ENCODE measurements at regions not wholly inside any gene's neighbourhood (a gene's known extent, or its start where the extent isn't known, plus 50 kb on each side); places are given as distances from the start of the nearest gene placed in this dataset.

- Histone ChIP-seq H3K36me3 (ENCODE audit: control insufficient read depth, insufficient read depth, low read length) (no peaks in the 10 kb centered on the region), H3K27ac (ENCODE audit: insufficient read depth, low read length, poor library complexity, severe bottlenecking) (no peak overlapping the region), H3K27me3 (ENCODE audit: control insufficient read depth, insufficient read depth, low read length) (no peaks in the 10 kb centered on the region), H3K9me3 (ENCODE audit: control insufficient read depth in 2 of 2, low read length in 2 of 2) (no peaks in the 10 kb centered on the region), H3K4me1 (ENCODE audit: control insufficient read depth, insufficient read depth, low read length, poor library complexity, severe bottlenecking) (peaks cover 17% of the 10 kb centered on the region), H3K4me3 (ENCODE audit: low read depth, low read length) (no peak overlapping the region)
- Mint-ChIP-seq H3K4me1 (peaks cover 14 to 39% (median 26%) of the 10 kb centered on the region in 4 donors), H3K27me3 (no peaks in the 10 kb centered on the region), H3K9me3 (no peaks in the 10 kb centered on the region), H3K4me3 (no peak overlapping the region), H3K27ac (peak overlapping the region in 1 of 3 donors; percentile 44), H3K36me3 (no peaks in the 10 kb centered on the region)
- ATAC-seq (ENCODE audit: low read depth in 2 of 2) (no peak), DNase-seq (no peak)
Observed at GRCh38 chr3:72340056-72340455, 508.2 kb downstream of the SHQ1 start.

- Mint-ChIP-seq H3K4me3 (no peak overlapping the region), H3K27me3 (no peaks in the 10 kb centered on the region), H3K36me3 (no peaks in the 10 kb centered on the region), H3K9me3 (no peaks in the 10 kb centered on the region), H3K4me1 (peaks cover 14 to 35% (median 23%) of the 10 kb centered on the region in 4 donors), H3K27ac (no peak overlapping the region)
- no peaks in the 10 kb centered on the region for H3K36me3 ChIP-seq (ENCODE audit: control insufficient read depth, insufficient read depth, low read length)
- no peak overlapping the region for H3K27ac ChIP-seq (ENCODE audit: insufficient read depth, low read length, poor library complexity, severe bottlenecking)
- no peak overlapping the region for H3K4me3 ChIP-seq (ENCODE audit: low read depth, low read length)
- DNase-seq, result no peak
- no peak for ATAC-seq (ENCODE audit: low read depth in 2 of 2)
- H3K4me1 ChIP-seq (ENCODE audit: control insufficient read depth, insufficient read depth, low read length, poor library complexity, severe bottlenecking), result peaks cover 13% of the 10 kb centered on the region
- H3K9me3 ChIP-seq (ENCODE audit: control insufficient read depth in 2 of 2, low read length in 2 of 2), result no peaks in the 10 kb centered on the region
- no peaks in the 10 kb centered on the region for H3K27me3 ChIP-seq (ENCODE audit: control insufficient read depth, insufficient read depth, low read length)
Observed at GRCh38 chr3:72339670-72340030, 508.6 kb downstream of the SHQ1 start.

- peak; percentile 16 to 35 for ATAC-seq (ENCODE audit: low read depth in 2 of 2)
- DNase-seq, result no peak
- no peaks in the 10 kb centered on the region for H3K27me3 ChIP-seq (ENCODE audit: control insufficient read depth, insufficient read depth, low read length)
- no peaks in the 10 kb centered on the region for H3K9me3 ChIP-seq (ENCODE audit: control insufficient read depth in 2 of 2, low read length in 2 of 2)
- Mint-ChIP-seq H3K4me3 (no peak overlapping the region), H3K4me1 (peaks cover 13 to 30% (median 19%) of the 10 kb centered on the region in 4 donors), H3K9me3 (no peaks in the 10 kb centered on the region), H3K27me3 (no peaks in the 10 kb centered on the region), H3K27ac (no peak overlapping the region), H3K36me3 (no peaks in the 10 kb centered on the region)
- H3K4me3 ChIP-seq (ENCODE audit: low read depth, low read length), result no peak overlapping the region
- no peaks in the 10 kb centered on the region for H3K36me3 ChIP-seq (ENCODE audit: control insufficient read depth, insufficient read depth, low read length)
- H3K27ac ChIP-seq (ENCODE audit: insufficient read depth, low read length, poor library complexity, severe bottlenecking), result no peak overlapping the region
- peaks cover 7% of the 10 kb centered on the region for H3K4me1 ChIP-seq (ENCODE audit: control insufficient read depth, insufficient read depth, low read length, poor library complexity, severe bottlenecking)
Observed at GRCh38 chr3:72338942-72339669, 509.1 kb downstream of the SHQ1 start.

- Mint-ChIP-seq H3K4me1 (peaks cover 8 to 22% (median 11%) of the 10 kb centered on the region in 4 donors), H3K27ac (no peak overlapping the region), H3K9me3 (no peaks in the 10 kb centered on the region), H3K36me3 (no peaks in the 10 kb centered on the region), H3K27me3 (no peaks in the 10 kb centered on the region), H3K4me3 (no peak overlapping the region)
- no peak overlapping the region for H3K27ac ChIP-seq (ENCODE audit: insufficient read depth, low read length, poor library complexity, severe bottlenecking)
- ATAC-seq (ENCODE audit: low read depth in 2 of 2), result peak in 1 of 2 donors; percentile 6
- no peaks in the 10 kb centered on the region for H3K4me1 ChIP-seq (ENCODE audit: control insufficient read depth, insufficient read depth, low read length, poor library complexity, severe bottlenecking)
- H3K36me3 ChIP-seq (ENCODE audit: control insufficient read depth, insufficient read depth, low read length), result no peaks in the 10 kb centered on the region
- no peaks in the 10 kb centered on the region for H3K27me3 ChIP-seq (ENCODE audit: control insufficient read depth, insufficient read depth, low read length)
- no peaks in the 10 kb centered on the region for H3K9me3 ChIP-seq (ENCODE audit: control insufficient read depth in 2 of 2, low read length in 2 of 2)
- DNase-seq, result no peak
- H3K4me3 ChIP-seq (ENCODE audit: low read depth, low read length), result no peak overlapping the region
Observed at GRCh38 chr3:72338082-72338941, 509.9 kb downstream of the SHQ1 start.

- Histone ChIP-seq H3K4me1 (ENCODE audit: control insufficient read depth, insufficient read depth, low read length, poor library complexity, severe bottlenecking) (no peaks in the 10 kb centered on the region), H3K9me3 (ENCODE audit: control insufficient read depth in 2 of 2, low read length in 2 of 2) (no peaks in the 10 kb centered on the region), H3K27me3 (ENCODE audit: control insufficient read depth, insufficient read depth, low read length) (no peaks in the 10 kb centered on the region), H3K4me3 (ENCODE audit: low read depth, low read length) (no peak overlapping the region), H3K36me3 (ENCODE audit: control insufficient read depth, insufficient read depth, low read length) (no peaks in the 10 kb centered on the region), H3K27ac (ENCODE audit: insufficient read depth, low read length, poor library complexity, severe bottlenecking) (no peak overlapping the region)
- H3K27ac Mint-ChIP-seq, result no peak overlapping the region
- H3K4me1 Mint-ChIP-seq, result peaks cover 0 to 13% (median 4%) of the 10 kb centered on the region in 4 donors
- ATAC-seq (ENCODE audit: low read depth in 2 of 2), result no peak
- H3K27me3 Mint-ChIP-seq, result no peaks in the 10 kb centered on the region
- no peaks in the 10 kb centered on the region for H3K36me3 Mint-ChIP-seq
- no peak overlapping the region for H3K4me3 Mint-ChIP-seq
- DNase-seq, result no peak
- H3K9me3 Mint-ChIP-seq, result no peaks in the 10 kb centered on the region
Observed at GRCh38 chr3:72337480-72337855, 510.8 kb downstream of the SHQ1 start.

- no peak overlapping the region for H3K4me3 ChIP-seq (ENCODE audit: low read depth, low read length)
- Mint-ChIP-seq H3K4me3 (no peak overlapping the region), H3K27me3 (no peaks in the 10 kb centered on the region), H3K4me1 (peaks cover 0 to 10% (median 5%) of the 10 kb centered on the region in 4 donors), H3K36me3 (no peaks in the 10 kb centered on the region), H3K9me3 (no peaks in the 10 kb centered on the region), H3K27ac (no peak overlapping the region)
- H3K27me3 ChIP-seq (ENCODE audit: control insufficient read depth, insufficient read depth, low read length), result no peaks in the 10 kb centered on the region
- no peak overlapping the region for H3K27ac ChIP-seq (ENCODE audit: insufficient read depth, low read length, poor library complexity, severe bottlenecking)
- no peak for DNase-seq
- H3K4me1 ChIP-seq (ENCODE audit: control insufficient read depth, insufficient read depth, low read length, poor library complexity, severe bottlenecking), result no peaks in the 10 kb centered on the region
- ATAC-seq (ENCODE audit: low read depth in 2 of 2), result no peak
- no peaks in the 10 kb centered on the region for H3K9me3 ChIP-seq (ENCODE audit: control insufficient read depth in 2 of 2, low read length in 2 of 2)
- no peaks in the 10 kb centered on the region for H3K36me3 ChIP-seq (ENCODE audit: control insufficient read depth, insufficient read depth, low read length)
Observed at GRCh38 chr3:72336821-72337479, 511.3 kb downstream of the SHQ1 start.

GRCh38 chr3:72336114-72336651 lies 512.1 kb downstream of the SHQ1 start:
- H3K27ac ChIP-seq (ENCODE audit: insufficient read depth, low read length, poor library complexity, severe bottlenecking), result no peak overlapping the region
- Mint-ChIP-seq H3K36me3 (no peaks in the 10 kb centered on the region), H3K4me3 (no peak overlapping the region), H3K27me3 (no peaks in the 10 kb centered on the region), H3K9me3 (no peaks in the 10 kb centered on the region), H3K27ac (no peak overlapping the region), H3K4me1 (peaks cover 0 to 5% (median 3%) of the 10 kb centered on the region in 4 donors)
- H3K27me3 ChIP-seq (ENCODE audit: control insufficient read depth, insufficient read depth, low read length), result no peaks in the 10 kb centered on the region
- no peak for ATAC-seq (ENCODE audit: low read depth in 2 of 2)
- no peak overlapping the region for H3K4me3 ChIP-seq (ENCODE audit: low read depth, low read length)
- no peak for DNase-seq
- no peaks in the 10 kb centered on the region for H3K4me1 ChIP-seq (ENCODE audit: control insufficient read depth, insufficient read depth, low read length, poor library complexity, severe bottlenecking)
- H3K9me3 ChIP-seq (ENCODE audit: control insufficient read depth in 2 of 2, low read length in 2 of 2), result no peaks in the 10 kb centered on the region
- H3K36me3 ChIP-seq (ENCODE audit: control insufficient read depth, insufficient read depth, low read length), result no peaks in the 10 kb centered on the region
